Ovary (tissue), 3 donors: ENCODE measurements at regions not wholly inside any gene's neighbourhood (a gene's known extent, or its start where the extent isn't known, plus 50 kb on each side); places are given as distances from the start of the nearest gene placed in this dataset.

Source experiments
- EP300 ChIP-seq: sonication (generic); formaldehyde crosslinking; IDR thresholded peaks from one replicate; pipeline ENCODE4 v1.6.1; 2017; ENCODE audit warnings: antibody characterized with exemption
- TF ChIP-seq, protein P1 (sequence below), 3 donors: fragments of 450-650 bp in 2 of 3; fragments of 200-600 bp in 1 of 3; IDR thresholded peaks; one replicate each; pipeline versions ENCODE4 v1.5.1 to v1.8.0; 2016 to 2022; ENCODE audit warnings: antibody characterized with exemption in 3 of 3, mild to moderate bottlenecking in 1 of 3
- donor health status: DM: no; HTN: no; CAD: no.

DNA sequence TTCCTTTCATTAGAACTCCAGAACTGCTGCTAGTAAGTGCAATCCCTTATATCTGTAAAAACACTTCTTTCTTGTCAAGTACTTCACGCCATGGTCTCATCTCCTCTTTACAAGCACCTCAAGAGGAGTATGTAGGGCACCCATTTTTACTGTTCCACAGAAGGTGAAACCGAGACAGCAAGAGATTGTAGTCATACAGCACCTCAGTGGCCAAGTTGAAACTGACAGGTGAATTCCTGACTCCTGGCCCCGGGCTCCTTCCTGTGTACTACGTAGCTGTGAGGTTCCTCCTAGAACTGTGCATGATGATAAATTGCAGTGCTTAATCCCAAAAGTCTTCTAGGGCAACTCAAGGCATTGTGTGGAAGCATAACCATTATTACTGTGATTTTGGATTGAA, 131.5 kb upstream of the MEIS1 start:
- TF ChIP-seq, protein P1, sequence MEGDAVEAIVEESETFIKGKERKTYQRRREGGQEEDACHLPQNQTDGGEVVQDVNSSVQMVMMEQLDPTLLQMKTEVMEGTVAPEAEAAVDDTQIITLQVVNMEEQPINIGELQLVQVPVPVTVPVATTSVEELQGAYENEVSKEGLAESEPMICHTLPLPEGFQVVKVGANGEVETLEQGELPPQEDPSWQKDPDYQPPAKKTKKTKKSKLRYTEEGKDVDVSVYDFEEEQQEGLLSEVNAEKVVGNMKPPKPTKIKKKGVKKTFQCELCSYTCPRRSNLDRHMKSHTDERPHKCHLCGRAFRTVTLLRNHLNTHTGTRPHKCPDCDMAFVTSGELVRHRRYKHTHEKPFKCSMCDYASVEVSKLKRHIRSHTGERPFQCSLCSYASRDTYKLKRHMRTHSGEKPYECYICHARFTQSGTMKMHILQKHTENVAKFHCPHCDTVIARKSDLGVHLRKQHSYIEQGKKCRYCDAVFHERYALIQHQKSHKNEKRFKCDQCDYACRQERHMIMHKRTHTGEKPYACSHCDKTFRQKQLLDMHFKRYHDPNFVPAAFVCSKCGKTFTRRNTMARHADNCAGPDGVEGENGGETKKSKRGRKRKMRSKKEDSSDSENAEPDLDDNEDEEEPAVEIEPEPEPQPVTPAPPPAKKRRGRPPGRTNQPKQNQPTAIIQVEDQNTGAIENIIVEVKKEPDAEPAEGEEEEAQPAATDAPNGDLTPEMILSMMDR (IDR thresholded peaks at IDR 0.05): no peak
- TF ChIP-seq EP300: no peak
